ENCODE measurements at regions not wholly inside any gene's neighbourhood (a gene's known extent, or its start where the extent isn't known, plus 50 kb on each side); places are given as distances from the start of the nearest gene placed in this dataset.

GRCh38 chr2:217219164-217219520 is 359.3 kb upstream of the TNP1 start:
- no peak for TF ChIP-seq CTCF (IDR thresholded peaks at IDR 0.05)
- no peak for TF ChIP-seq POLR2A (IDR thresholded peaks at IDR 0.05)
